Mucosa of stomach (tissue), 1 donor: ENCODE measurements at regions not wholly inside any gene's neighbourhood (a gene's known extent, or its start where the extent isn't known, plus 50 kb on each side); places are given as distances from the start of the nearest gene placed in this dataset.
A peak's percentile ranks its signal among the peaks of the same experiment; 100 is the strongest.

ENCODE experiments used
- H3K27me3 ChIP-seq: one replicate; pipeline ENCODE4 v1.7.0; 2013; ENCODE audit warnings: mild to moderate bottlenecking, low read length; ENCODE audit not compliant: control insufficient read depth, insufficient read depth
- H3K36me3 ChIP-seq: one replicate; pipeline ENCODE4 v1.7.0; 2013; ENCODE audit warnings: low read length; ENCODE audit not compliant: control insufficient read depth, insufficient read depth
- H3K4me1 ChIP-seq: one replicate; pipeline ENCODE4 v1.7.0; 2013; ENCODE audit warnings: mild to moderate bottlenecking, low read length; ENCODE audit not compliant: control insufficient read depth, insufficient read depth
- H3K4me3 ChIP-seq: one replicate; pipeline ENCODE4 v1.7.0; 2013; ENCODE audit warnings: low read length
- H3K9ac ChIP-seq: one replicate; pipeline ENCODE4 v1.7.0; 2013; ENCODE audit warnings: mild to moderate bottlenecking, low read length, moderate library complexity
- H3K9me3 ChIP-seq: one replicate; pipeline ENCODE4 v1.7.0; 2013; ENCODE audit warnings: mild to moderate bottlenecking, low read length, moderate library complexity; ENCODE audit not compliant: control insufficient read depth
- donor health status: Pancreatic carcinoma.

- H3K4me1 ChIP-seq: peaks cover 17% of the 10 kb centered on the region
- H3K9ac ChIP-seq: peak overlapping the region; percentile 9
- no peaks in the 10 kb centered on the region for H3K36me3 ChIP-seq
- H3K27me3 ChIP-seq: no peaks in the 10 kb centered on the region
- H3K4me3 ChIP-seq: no peak overlapping the region
- H3K9me3 ChIP-seq: no peaks in the 10 kb centered on the region
Observed at GRCh38 chr15:70475407-70475781, 288.0 kb downstream of the UACA start.

- peaks cover 12% of the 10 kb centered on the region for H3K4me1 ChIP-seq
Observed at GRCh38 chr15:70474471-70475406, 288.6 kb downstream of the UACA start.

GRCh38 chr15:70473581-70474370, 289.6 kb downstream of the UACA start:
- Histone ChIP-seq H3K4me1 (peaks cover 12% of the 10 kb centered on the region), H3K9ac (no peak overlapping the region), H3K4me3 (no peak overlapping the region), H3K36me3 (no peaks in the 10 kb centered on the region), H3K9me3 (no peaks in the 10 kb centered on the region), H3K27me3 (no peaks in the 10 kb centered on the region)

More at GRCh38 chr15:70474471-70475406, 288.6 kb downstream of the UACA start:
- no peaks in the 10 kb centered on the region for H3K36me3 ChIP-seq
- peak overlapping the region; percentile 35 for H3K9ac ChIP-seq
- no peaks in the 10 kb centered on the region for H3K9me3 ChIP-seq
- no peaks in the 10 kb centered on the region for H3K27me3 ChIP-seq
- no peak overlapping the region for H3K4me3 ChIP-seq

- Histone ChIP-seq H3K4me1 (peaks cover 12% of the 10 kb centered on the region), H3K4me3 (no peak overlapping the region), H3K36me3 (no peaks in the 10 kb centered on the region), H3K9me3 (no peaks in the 10 kb centered on the region), H3K27me3 (peaks cover 3% of the 10 kb centered on the region), H3K9ac (no peak overlapping the region)
Observed at GRCh38 chr15:70471517-70471916, 291.8 kb downstream of the UACA start.

GRCh38 chr15:70470556-70471191, 292.7 kb downstream of the UACA start:
- Histone ChIP-seq H3K27me3 (peaks cover 3% of the 10 kb centered on the region), H3K9me3 (no peaks in the 10 kb centered on the region), H3K9ac (no peak overlapping the region), H3K36me3 (no peaks in the 10 kb centered on the region), H3K4me3 (no peak overlapping the region), H3K4me1 (peaks cover 12% of the 10 kb centered on the region)

GRCh38 chr15:70469651-70470555, 293.5 kb downstream of the UACA start:
- no peak overlapping the region for H3K9ac ChIP-seq
- no peaks in the 10 kb centered on the region for H3K36me3 ChIP-seq
- no peaks in the 10 kb centered on the region for H3K9me3 ChIP-seq
- H3K4me3 ChIP-seq: no peak overlapping the region
- peaks cover 3% of the 10 kb centered on the region for H3K27me3 ChIP-seq
- peaks cover 11% of the 10 kb centered on the region for H3K4me1 ChIP-seq

- no peaks in the 10 kb centered on the region for H3K9me3 ChIP-seq
- H3K4me3 ChIP-seq: no peak overlapping the region
- peaks cover 3% of the 10 kb centered on the region for H3K27me3 ChIP-seq
- no peak overlapping the region for H3K9ac ChIP-seq
- H3K4me1 ChIP-seq: peaks cover 4% of the 10 kb centered on the region
- H3K36me3 ChIP-seq: no peaks in the 10 kb centered on the region
Observed at GRCh38 chr15:70469182-70469581, 294.2 kb downstream of the UACA start.

- no peaks in the 10 kb centered on the region for H3K9me3 ChIP-seq
- no peaks in the 10 kb centered on the region for H3K4me1 ChIP-seq
- H3K36me3 ChIP-seq: no peaks in the 10 kb centered on the region
- peaks cover 3% of the 10 kb centered on the region for H3K27me3 ChIP-seq
- no peak overlapping the region for H3K4me3 ChIP-seq
- no peak overlapping the region for H3K9ac ChIP-seq
Observed at GRCh38 chr15:70466895-70467529, 296.3 kb downstream of the UACA start.

- Histone ChIP-seq H3K4me1 (no peaks in the 10 kb centered on the region), H3K4me3 (no peak overlapping the region), H3K9me3 (no peaks in the 10 kb centered on the region), H3K36me3 (no peaks in the 10 kb centered on the region), H3K27me3 (peaks cover 3% of the 10 kb centered on the region), H3K9ac (no peak overlapping the region)
Observed at GRCh38 chr15:70466305-70466704, 297.1 kb downstream of the UACA start.

GRCh38 chr15:70465812-70466211, 297.5 kb downstream of the UACA start:
- H3K9me3 ChIP-seq: no peaks in the 10 kb centered on the region
- H3K4me1 ChIP-seq: no peaks in the 10 kb centered on the region
- H3K36me3 ChIP-seq: no peaks in the 10 kb centered on the region
- no peak overlapping the region for H3K4me3 ChIP-seq
- no peak overlapping the region for H3K9ac ChIP-seq
- peaks cover 3% of the 10 kb centered on the region for H3K27me3 ChIP-seq

GRCh38 chr15:70463453-70463834, 299.9 kb downstream of the UACA start:
- Histone ChIP-seq H3K27me3 (peaks cover 3% of the 10 kb centered on the region), H3K4me1 (no peaks in the 10 kb centered on the region), H3K4me3 (no peak overlapping the region), H3K9ac (no peak overlapping the region), H3K36me3 (no peaks in the 10 kb centered on the region), H3K9me3 (no peaks in the 10 kb centered on the region)
